ENCODE measurements at regions not wholly inside any gene's neighbourhood (a gene's known extent, or its start where the extent isn't known, plus 50 kb on each side); places are given as distances from the start of the nearest gene placed in this dataset.

DNA sequence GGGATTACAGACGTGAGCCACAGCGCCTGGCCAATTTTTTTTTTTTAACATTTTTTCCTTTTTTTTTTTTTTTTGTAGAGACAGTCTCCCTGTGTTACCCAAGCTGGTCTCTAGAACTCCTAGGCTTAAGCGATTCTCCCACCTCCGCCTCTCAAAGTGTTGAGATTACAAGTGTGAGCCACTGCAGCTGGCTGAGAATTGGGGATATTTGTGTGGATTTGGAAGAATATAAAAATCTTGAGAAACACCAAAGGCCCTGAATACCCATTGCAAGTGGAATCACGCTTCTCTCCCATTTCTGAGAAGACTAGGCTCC, 79.9 kb upstream of the ABCC4 start:
- Histone ChIP-seq H3K36me3 (no peaks in the 10 kb centered on the region), H3K4me1 (peaks cover 18% of the 10 kb centered on the region), H3K9me3 (no peaks in the 10 kb centered on the region), H3K27ac (no peak overlapping the region), H3K27me3 (no peaks in the 10 kb centered on the region), H3K4me3 (no peak overlapping the region)
- intact Hi-C loops (cut with DNase I): no loop called here
- no peak for DNase-seq (ENCODE audit: extremely low spot score in 2 of 2)
- TF ChIP-seq, protein P1, sequence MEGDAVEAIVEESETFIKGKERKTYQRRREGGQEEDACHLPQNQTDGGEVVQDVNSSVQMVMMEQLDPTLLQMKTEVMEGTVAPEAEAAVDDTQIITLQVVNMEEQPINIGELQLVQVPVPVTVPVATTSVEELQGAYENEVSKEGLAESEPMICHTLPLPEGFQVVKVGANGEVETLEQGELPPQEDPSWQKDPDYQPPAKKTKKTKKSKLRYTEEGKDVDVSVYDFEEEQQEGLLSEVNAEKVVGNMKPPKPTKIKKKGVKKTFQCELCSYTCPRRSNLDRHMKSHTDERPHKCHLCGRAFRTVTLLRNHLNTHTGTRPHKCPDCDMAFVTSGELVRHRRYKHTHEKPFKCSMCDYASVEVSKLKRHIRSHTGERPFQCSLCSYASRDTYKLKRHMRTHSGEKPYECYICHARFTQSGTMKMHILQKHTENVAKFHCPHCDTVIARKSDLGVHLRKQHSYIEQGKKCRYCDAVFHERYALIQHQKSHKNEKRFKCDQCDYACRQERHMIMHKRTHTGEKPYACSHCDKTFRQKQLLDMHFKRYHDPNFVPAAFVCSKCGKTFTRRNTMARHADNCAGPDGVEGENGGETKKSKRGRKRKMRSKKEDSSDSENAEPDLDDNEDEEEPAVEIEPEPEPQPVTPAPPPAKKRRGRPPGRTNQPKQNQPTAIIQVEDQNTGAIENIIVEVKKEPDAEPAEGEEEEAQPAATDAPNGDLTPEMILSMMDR (IDR thresholded peaks at IDR 0.05): no peak
- TF ChIP-seq POLR2A (IDR thresholded peaks at IDR 0.05) (no peak), POLR2AphosphoS5 (IDR thresholded peaks at IDR 0.05; ENCODE audit: insufficient read depth in 1 of 2, low read depth in 1 of 2) (no peak)

DNA sequence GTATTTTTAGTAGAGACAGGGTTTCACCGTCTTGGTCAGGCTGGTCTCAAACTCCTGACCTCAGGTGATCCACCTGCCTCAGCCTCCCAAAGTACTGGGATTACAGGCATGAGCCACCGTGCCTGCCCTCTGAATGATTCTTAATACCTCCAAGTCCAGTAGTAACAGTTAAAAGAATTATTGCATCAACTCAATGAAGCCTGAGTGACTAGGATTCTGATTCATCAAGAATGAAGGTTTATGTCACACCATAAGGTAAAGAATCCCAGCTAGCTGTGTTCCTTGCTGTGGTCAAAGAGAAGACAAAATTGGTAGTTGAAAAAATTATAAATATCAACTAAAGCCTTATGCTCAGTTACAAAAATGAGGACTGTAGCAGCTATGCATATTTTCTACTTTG, 81.2 kb upstream of the ABCC4 start:
- Histone ChIP-seq H3K9me3 (no peaks in the 10 kb centered on the region), H3K4me1 (peaks cover 19% of the 10 kb centered on the region), H3K27ac (no peak overlapping the region), H3K27me3 (no peaks in the 10 kb centered on the region), H3K4me3 (no peak overlapping the region), H3K36me3 (no peaks in the 10 kb centered on the region)
- no peak for DNase-seq (ENCODE audit: extremely low spot score in 2 of 2)
- intact Hi-C loops (cut with DNase I): no loop called here
- TF ChIP-seq, protein P1 (IDR thresholded peaks at IDR 0.05): no peak
- TF ChIP-seq POLR2AphosphoS5 (IDR thresholded peaks at IDR 0.05; ENCODE audit: insufficient read depth in 1 of 2, low read depth in 1 of 2): no peak
- TF ChIP-seq POLR2A (IDR thresholded peaks at IDR 0.05): no peak

DNA sequence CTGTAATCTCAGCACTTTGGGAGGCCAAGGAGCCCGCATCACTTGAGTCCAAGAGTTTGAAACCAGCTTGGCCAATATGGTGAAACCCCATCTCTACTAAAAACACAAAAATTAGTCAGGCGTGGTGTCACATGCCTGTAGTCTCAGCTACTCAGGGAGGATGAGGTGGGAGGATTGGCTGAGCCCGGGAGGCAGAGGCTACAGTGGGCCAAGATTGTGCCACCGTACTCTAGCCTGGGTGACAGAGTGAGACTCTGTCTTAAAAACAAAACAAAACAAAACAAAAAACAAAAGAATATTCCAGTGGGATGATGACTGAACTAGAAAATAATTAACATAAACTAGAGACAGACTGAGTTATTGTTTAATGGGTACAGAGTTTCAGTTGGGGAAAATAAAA, 81.7 kb upstream of the ABCC4 start:
- H3K9me3 ChIP-seq: no peaks in the 10 kb centered on the region
- H3K36me3 ChIP-seq: no peaks in the 10 kb centered on the region
- intact Hi-C loops (cut with DNase I): no loop called here
- DNase-seq (ENCODE audit: extremely low spot score in 2 of 2): no peak
- H3K4me3 ChIP-seq: no peak overlapping the region
- H3K4me1 ChIP-seq: peaks cover 24% of the 10 kb centered on the region
- TF ChIP-seq POLR2AphosphoS5 (IDR thresholded peaks at IDR 0.05; ENCODE audit: insufficient read depth in 1 of 2, low read depth in 1 of 2) (no peak), POLR2A (IDR thresholded peaks at IDR 0.05) (no peak)
- TF ChIP-seq, protein P1 (IDR thresholded peaks at IDR 0.05): no peak
- H3K27me3 ChIP-seq: no peaks in the 10 kb centered on the region
- H3K27ac ChIP-seq: no peak overlapping the region

DNA sequence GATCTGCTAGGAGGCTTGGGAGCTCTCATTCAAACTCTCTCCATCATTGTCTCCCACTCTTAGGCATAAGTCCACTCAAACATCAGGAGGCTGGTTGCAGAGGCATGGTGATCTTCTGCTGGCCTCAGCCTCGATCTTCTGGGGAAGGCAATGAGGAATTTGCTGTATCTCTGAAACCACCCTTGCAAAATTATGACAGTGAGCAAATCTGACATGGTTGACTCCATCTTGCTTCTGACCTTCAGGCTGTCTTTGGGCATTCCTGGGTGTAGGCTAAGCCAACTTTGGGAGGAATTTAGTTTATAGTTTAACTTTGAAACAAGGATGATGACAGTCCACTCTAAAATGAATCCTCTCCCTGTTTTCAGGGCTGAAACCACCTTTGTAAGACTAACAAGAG, 84.1 kb upstream of the ABCC4 start:
- peaks cover 25% of the 10 kb centered on the region for H3K4me1 ChIP-seq
- intact Hi-C loops (cut with DNase I): no loop called here

DNA sequence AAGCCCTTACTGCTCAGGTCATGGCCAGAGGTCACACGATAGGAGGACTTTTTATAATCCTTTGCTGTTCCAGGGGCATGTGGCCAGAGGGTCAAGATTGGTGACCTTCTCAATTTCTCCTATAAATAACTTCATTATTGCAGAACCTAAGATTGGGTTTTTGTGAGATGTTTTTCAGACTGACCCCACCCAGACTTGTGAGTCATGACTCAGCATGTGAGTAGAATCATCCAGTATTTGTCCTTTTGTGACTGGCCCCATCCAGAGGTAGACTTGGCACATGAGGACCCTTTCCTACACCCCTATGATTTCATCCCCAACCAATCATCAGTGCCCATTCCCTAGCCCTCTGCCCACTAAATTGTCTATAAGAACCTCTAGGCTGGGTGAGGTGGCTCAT, 84.5 kb upstream of the ABCC4 start:
- peaks cover 22% of the 10 kb centered on the region for H3K4me1 ChIP-seq
- no peak for DNase-seq (ENCODE audit: extremely low spot score in 2 of 2)

More for the DNA sequence above, 84.1 kb upstream of the ABCC4 start:
- no peaks in the 10 kb centered on the region for H3K36me3 ChIP-seq
- H3K9me3 ChIP-seq: no peaks in the 10 kb centered on the region
- TF ChIP-seq, protein P1 (IDR thresholded peaks at IDR 0.05): no peak
- TF ChIP-seq POLR2AphosphoS5 (IDR thresholded peaks at IDR 0.05; ENCODE audit: insufficient read depth in 1 of 2, low read depth in 1 of 2): no peak
- no peak for TF ChIP-seq POLR2A (IDR thresholded peaks at IDR 0.05)
- DNase-seq (ENCODE audit: extremely low spot score in 2 of 2): no peak
- no peaks in the 10 kb centered on the region for H3K27me3 ChIP-seq
- no peak overlapping the region for H3K27ac ChIP-seq
- no peak overlapping the region for H3K4me3 ChIP-seq

DNA sequence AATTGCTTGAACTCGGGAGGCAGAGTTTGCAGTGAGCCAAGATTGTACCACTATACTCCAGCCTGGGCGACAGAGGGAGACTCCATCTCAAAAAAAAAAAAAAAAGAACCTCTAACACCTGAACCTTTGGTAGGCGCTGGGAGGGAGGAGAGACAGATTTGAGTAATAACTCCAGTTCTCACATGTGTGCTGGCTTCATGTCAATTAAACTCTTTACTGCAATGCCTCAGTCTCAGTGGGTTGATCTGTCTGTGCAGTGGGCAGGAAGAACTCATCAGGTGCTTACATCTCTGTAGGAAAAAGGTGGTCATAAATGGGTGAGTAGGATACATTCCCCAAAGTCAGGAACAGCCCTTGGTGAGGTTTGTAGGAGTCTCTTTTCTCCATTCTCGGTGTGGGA, 85.1 kb upstream of the ABCC4 start:
- TF ChIP-seq, protein P1 (IDR thresholded peaks at IDR 0.05): no peak
- TF ChIP-seq POLR2A (IDR thresholded peaks at IDR 0.05): no peak
- TF ChIP-seq POLR2AphosphoS5 (IDR thresholded peaks at IDR 0.05; ENCODE audit: insufficient read depth in 1 of 2, low read depth in 1 of 2): no peak
- H3K4me3 ChIP-seq: no peak overlapping the region
- peaks cover 17% of the 10 kb centered on the region for H3K4me1 ChIP-seq
- no peaks in the 10 kb centered on the region for H3K9me3 ChIP-seq
- intact Hi-C loops (cut with DNase I): no loop called here
- no peaks in the 10 kb centered on the region for H3K27me3 ChIP-seq
- DNase-seq (ENCODE audit: extremely low spot score in 2 of 2): no peak
- no peak overlapping the region for H3K27ac ChIP-seq
- no peaks in the 10 kb centered on the region for H3K36me3 ChIP-seq

More for the DNA sequence above, 84.5 kb upstream of the ABCC4 start:
- no peaks in the 10 kb centered on the region for H3K27me3 ChIP-seq
- no peak overlapping the region for H3K27ac ChIP-seq
- no peaks in the 10 kb centered on the region for H3K9me3 ChIP-seq
- TF ChIP-seq POLR2AphosphoS5 (IDR thresholded peaks at IDR 0.05; ENCODE audit: insufficient read depth in 1 of 2, low read depth in 1 of 2): no peak
- H3K4me3 ChIP-seq: no peak overlapping the region
- H3K36me3 ChIP-seq: no peaks in the 10 kb centered on the region
- intact Hi-C loops (cut with DNase I): no loop called here
